ENCODE measurements at regions not wholly inside any gene's neighbourhood (a gene's known extent, or its start where the extent isn't known, plus 50 kb on each side); places are given as distances from the start of the nearest gene placed in this dataset.

- Mint-ChIP-seq H3K36me3 (ENCODE audit: low read depth, unreplicated experiment) (no peaks in the 10 kb centered on the region), H3K27ac (ENCODE audit: unreplicated experiment) (no peak overlapping the region), H3K9me3 (ENCODE audit: unreplicated experiment) (no peaks in the 10 kb centered on the region), H3K4me3 (ENCODE audit: unreplicated experiment) (no peak overlapping the region), H3K27me3 (ENCODE audit: unreplicated experiment) (no peaks in the 10 kb centered on the region), H3K4me1 (ENCODE audit: unreplicated experiment) (no peaks in the 10 kb centered on the region)
- TF ChIP-seq CTCF (IDR thresholded peaks at IDR 0.05; ENCODE audit: unreplicated experiment), result no peak
- DNase-seq (ENCODE audit: low spot score), result no peak
Measured at GRCh38 chr11:29263971-29264682, 752.7 kb downstream of the KCNA4 start.

- Mint-ChIP-seq H3K27ac (ENCODE audit: unreplicated experiment) (no peak overlapping the region), H3K9me3 (ENCODE audit: unreplicated experiment) (no peaks in the 10 kb centered on the region), H3K36me3 (ENCODE audit: low read depth, unreplicated experiment) (no peaks in the 10 kb centered on the region), H3K27me3 (ENCODE audit: unreplicated experiment) (no peaks in the 10 kb centered on the region), H3K4me1 (ENCODE audit: unreplicated experiment) (no peaks in the 10 kb centered on the region), H3K4me3 (ENCODE audit: unreplicated experiment) (no peak overlapping the region)
- TF ChIP-seq CTCF (IDR thresholded peaks at IDR 0.05; ENCODE audit: unreplicated experiment), result no peak
- DNase-seq (ENCODE audit: low spot score), result no peak
Measured at GRCh38 chr11:29261831-29262230, 755.0 kb downstream of the KCNA4 start.

GRCh38 chr11:29260939-29261705 is 755.7 kb downstream of the KCNA4 start:
- no peaks in the 10 kb centered on the region for H3K4me1 Mint-ChIP-seq (ENCODE audit: unreplicated experiment)
- H3K36me3 Mint-ChIP-seq (ENCODE audit: low read depth, unreplicated experiment), result no peaks in the 10 kb centered on the region
- no peak for TF ChIP-seq CTCF (IDR thresholded peaks at IDR 0.05; ENCODE audit: unreplicated experiment)
- H3K27me3 Mint-ChIP-seq (ENCODE audit: unreplicated experiment), result no peaks in the 10 kb centered on the region
- no peaks in the 10 kb centered on the region for H3K9me3 Mint-ChIP-seq (ENCODE audit: unreplicated experiment)
- H3K27ac Mint-ChIP-seq (ENCODE audit: unreplicated experiment), result no peak overlapping the region
- no peak for DNase-seq (ENCODE audit: low spot score)
- H3K4me3 Mint-ChIP-seq (ENCODE audit: unreplicated experiment), result no peak overlapping the region

GRCh38 chr11:29258411-29258810 is 758.4 kb downstream of the KCNA4 start:
- Mint-ChIP-seq H3K27me3 (ENCODE audit: unreplicated experiment) (no peaks in the 10 kb centered on the region), H3K4me1 (ENCODE audit: unreplicated experiment) (no peaks in the 10 kb centered on the region), H3K9me3 (ENCODE audit: unreplicated experiment) (no peaks in the 10 kb centered on the region), H3K4me3 (ENCODE audit: unreplicated experiment) (no peak overlapping the region), H3K36me3 (ENCODE audit: low read depth, unreplicated experiment) (no peaks in the 10 kb centered on the region), H3K27ac (ENCODE audit: unreplicated experiment) (no peak overlapping the region)
- TF ChIP-seq CTCF (IDR thresholded peaks at IDR 0.05; ENCODE audit: unreplicated experiment), result no peak
- no peak for DNase-seq (ENCODE audit: low spot score)

GRCh38 chr11:29256580-29256979 is 760.2 kb downstream of the KCNA4 start:
- no peaks in the 10 kb centered on the region for H3K36me3 Mint-ChIP-seq (ENCODE audit: low read depth, unreplicated experiment)
- no peaks in the 10 kb centered on the region for H3K4me1 Mint-ChIP-seq (ENCODE audit: unreplicated experiment)
- H3K9me3 Mint-ChIP-seq (ENCODE audit: unreplicated experiment), result no peaks in the 10 kb centered on the region
- H3K4me3 Mint-ChIP-seq (ENCODE audit: unreplicated experiment), result no peak overlapping the region
- H3K27me3 Mint-ChIP-seq (ENCODE audit: unreplicated experiment), result no peaks in the 10 kb centered on the region
- no peak for DNase-seq (ENCODE audit: low spot score)
- no peak overlapping the region for H3K27ac Mint-ChIP-seq (ENCODE audit: unreplicated experiment)
- no peak for TF ChIP-seq CTCF (IDR thresholded peaks at IDR 0.05; ENCODE audit: unreplicated experiment)

Data from endothelial cell (in vitro differentiated cells).